ENCODE measurements at regions not wholly inside any gene's neighbourhood (a gene's known extent, or its start where the extent isn't known, plus 50 kb on each side); places are given as distances from the start of the nearest gene placed in this dataset.

GRCh38 chr9:120071760-120072159 lies 508.2 kb downstream of the CDK5RAP2 start:
- no peak for TF ChIP-seq CTCF (IDR thresholded peaks at IDR 0.05; ENCODE audit: insufficient read depth, low read length, poor library complexity, severe bottlenecking)
- H3K27me3 ChIP-seq (ENCODE audit: control insufficient read depth, insufficient read depth, low read length) = no peaks in the 10 kb centered on the region

GRCh38 chr9:120066315-120066714 lies 513.7 kb downstream of the CDK5RAP2 start:
- DNase-seq (ENCODE audit: low read depth) = no peak
- no peak for TF ChIP-seq CTCF (IDR thresholded peaks at IDR 0.05; ENCODE audit: insufficient read depth, low read length, poor library complexity, severe bottlenecking)

More at GRCh38 chr9:120071760-120072159, 508.2 kb downstream of the CDK5RAP2 start:
- no peak for DNase-seq (ENCODE audit: low read depth)
- H3K4me3 ChIP-seq (ENCODE audit: low read depth, low read length) = no peak overlapping the region
- H3K36me3 ChIP-seq (ENCODE audit: control insufficient read depth, insufficient read depth, low read length) = no peaks in the 10 kb centered on the region

DNA sequence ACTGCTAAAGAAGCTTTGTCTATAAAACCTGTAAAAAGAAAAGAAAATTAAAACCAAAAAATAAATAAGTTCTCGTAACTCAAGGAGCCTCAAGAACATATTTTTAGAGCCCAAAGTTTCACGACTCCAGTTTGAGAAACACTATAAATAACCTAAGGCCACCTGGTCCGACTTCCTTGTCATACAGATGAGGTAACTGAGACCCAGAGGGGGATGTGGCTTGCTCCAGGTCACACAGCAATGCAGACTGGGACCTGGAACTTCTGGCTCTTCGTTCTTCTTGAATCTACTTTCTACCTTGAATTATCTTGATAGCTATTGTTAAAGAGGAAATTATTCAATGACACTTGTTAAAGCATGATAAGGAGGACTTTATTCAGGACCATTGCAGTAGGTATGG lies 514.8 kb downstream of the CDK5RAP2 start:
- Histone ChIP-seq H3K36me3 (ENCODE audit: control insufficient read depth, insufficient read depth, low read length) (no peaks in the 10 kb centered on the region), H3K27me3 (ENCODE audit: control insufficient read depth, insufficient read depth, low read length) (no peaks in the 10 kb centered on the region), H3K4me3 (ENCODE audit: low read depth, low read length) (no peak overlapping the region)
- DNase-seq (ENCODE audit: low read depth) = no peak
- no peak for TF ChIP-seq CTCF (IDR thresholded peaks at IDR 0.05; ENCODE audit: insufficient read depth, low read length, poor library complexity, severe bottlenecking)

More at GRCh38 chr9:120066315-120066714, 513.7 kb downstream of the CDK5RAP2 start:
- Histone ChIP-seq H3K27me3 (ENCODE audit: control insufficient read depth, insufficient read depth, low read length) (no peaks in the 10 kb centered on the region), H3K36me3 (ENCODE audit: control insufficient read depth, insufficient read depth, low read length) (no peaks in the 10 kb centered on the region), H3K4me3 (ENCODE audit: low read depth, low read length) (no peak overlapping the region)

GRCh38 chr9:120045011-120045410 lies 535.0 kb downstream of the CDK5RAP2 start:
- no peak for TF ChIP-seq CTCF (IDR thresholded peaks at IDR 0.05; ENCODE audit: insufficient read depth, low read length, poor library complexity, severe bottlenecking)
- Histone ChIP-seq H3K27me3 (ENCODE audit: control insufficient read depth, insufficient read depth, low read length) (no peaks in the 10 kb centered on the region), H3K4me3 (ENCODE audit: low read depth, low read length) (no peak overlapping the region), H3K36me3 (ENCODE audit: control insufficient read depth, insufficient read depth, low read length) (no peaks in the 10 kb centered on the region)
- no peak for DNase-seq (ENCODE audit: low read depth)

- no peak for TF ChIP-seq CTCF (IDR thresholded peaks at IDR 0.05; ENCODE audit: insufficient read depth, low read length, poor library complexity, severe bottlenecking)
- no peak for DNase-seq (ENCODE audit: low read depth)
- H3K36me3 ChIP-seq (ENCODE audit: control insufficient read depth, insufficient read depth, low read length) = no peaks in the 10 kb centered on the region
- H3K4me3 ChIP-seq (ENCODE audit: low read depth, low read length) = no peak overlapping the region
- H3K27me3 ChIP-seq (ENCODE audit: control insufficient read depth, insufficient read depth, low read length) = no peaks in the 10 kb centered on the region
Observed at GRCh38 chr9:120043448-120043847, 536.5 kb downstream of the CDK5RAP2 start.

GRCh38 chr9:120040896-120041295 lies 539.1 kb downstream of the CDK5RAP2 start:
- H3K27me3 ChIP-seq (ENCODE audit: control insufficient read depth, insufficient read depth, low read length) = no peaks in the 10 kb centered on the region
- no peak for DNase-seq (ENCODE audit: low read depth)
- H3K4me3 ChIP-seq (ENCODE audit: low read depth, low read length) = no peak overlapping the region
- TF ChIP-seq CTCF (IDR thresholded peaks at IDR 0.05; ENCODE audit: insufficient read depth, low read length, poor library complexity, severe bottlenecking) = no peak
- no peaks in the 10 kb centered on the region for H3K36me3 ChIP-seq (ENCODE audit: control insufficient read depth, insufficient read depth, low read length)

Data from kidney epithelial cell (primary cell).